Renal pelvis (tissue), 1 donor: ENCODE measurements at regions not wholly inside any gene's neighbourhood (a gene's known extent, or its start where the extent isn't known, plus 50 kb on each side); places are given as distances from the start of the nearest gene placed in this dataset.
A peak's percentile ranks its signal among the peaks of the same experiment; 100 is the strongest.

ENCODE experiments used
- DNase-seq: peaks from one replicate; pipeline ENCODE4 v3.0.0-alpha.2; 2013

DNA sequence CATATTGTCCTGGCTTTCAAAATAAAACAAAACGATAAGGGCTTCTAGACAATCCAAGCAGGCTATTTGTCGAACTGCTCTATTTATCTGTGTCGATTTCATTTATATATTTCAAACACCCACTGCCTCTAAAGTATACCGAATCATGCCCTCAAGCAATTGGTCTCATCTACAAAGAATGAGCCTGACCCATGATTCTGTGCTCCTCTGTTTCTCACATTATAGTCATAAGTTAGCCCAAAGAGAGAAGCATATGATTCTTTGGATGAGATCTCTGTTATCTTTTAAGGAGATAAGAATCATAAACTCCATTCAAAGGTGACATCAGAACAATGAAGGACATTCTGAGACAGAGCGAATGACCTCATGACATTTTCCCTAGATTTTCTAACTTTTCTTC is 191.1 kb downstream of the MAP2K6 start:
- no peak for DNase-seq

DNA sequence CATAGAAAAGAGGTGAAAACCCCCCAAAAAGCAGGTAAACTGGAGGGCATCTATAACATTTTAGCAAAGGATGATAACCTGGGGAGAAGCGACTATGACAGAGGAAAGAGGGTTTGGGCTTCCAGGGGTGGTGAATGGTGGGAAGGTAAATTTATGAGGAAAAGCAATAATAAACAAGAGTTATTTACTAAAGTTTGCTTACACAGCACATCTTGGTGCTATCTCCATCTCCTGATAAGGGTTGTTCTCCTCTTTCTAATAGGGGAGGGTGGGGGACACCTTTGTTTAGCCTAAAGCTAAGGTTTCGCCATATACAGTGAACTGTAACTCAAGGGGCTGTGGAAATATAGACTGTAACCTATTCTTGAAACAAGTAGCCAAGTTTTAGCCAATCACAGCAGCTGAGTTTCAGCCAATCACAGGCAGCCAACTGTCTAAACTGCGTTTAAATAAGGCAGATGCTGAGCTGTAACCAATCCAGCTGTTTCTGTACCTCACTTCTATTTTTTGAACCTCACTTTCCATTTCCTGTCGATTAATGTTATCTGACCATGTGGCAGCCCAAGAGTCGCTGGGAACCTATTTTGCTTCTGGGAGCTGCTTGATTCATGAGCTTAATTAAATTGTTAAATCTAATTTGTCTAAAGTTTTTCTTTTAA is 191.8 kb downstream of the MAP2K6 start:
- DNase-seq = no peak

DNA sequence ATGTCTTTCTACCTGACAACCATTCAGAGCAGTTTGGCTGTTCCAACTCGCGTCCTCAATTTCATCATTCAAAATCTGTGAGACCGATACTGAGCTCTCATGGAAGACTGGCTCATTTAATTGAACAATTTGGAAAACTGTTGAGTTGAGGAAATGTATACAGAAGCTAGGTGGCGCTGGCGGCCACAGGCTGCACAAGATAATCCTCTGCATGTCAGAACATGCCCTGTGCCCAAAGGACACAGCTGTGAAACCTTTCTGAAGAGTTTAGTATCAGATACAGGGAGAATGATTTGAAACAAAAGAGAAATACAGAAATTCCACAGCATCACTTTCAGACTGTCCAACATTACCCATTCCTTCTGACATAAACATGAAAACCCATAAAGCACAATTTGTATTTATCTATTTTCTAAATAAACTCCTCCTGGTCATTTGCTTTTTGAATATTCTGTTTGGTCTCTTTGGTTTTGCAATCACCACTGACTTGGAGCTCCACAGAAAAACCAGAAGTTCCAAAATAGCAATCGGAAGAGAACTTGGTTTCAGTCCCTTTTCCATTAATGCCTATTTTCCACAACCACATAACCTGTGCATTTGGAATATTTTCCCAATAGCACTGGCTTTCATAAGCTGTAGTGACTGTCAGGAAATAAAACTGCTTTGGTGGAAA is 192.8 kb downstream of the MAP2K6 start:
- DNase-seq = peak; percentile 42

DNA sequence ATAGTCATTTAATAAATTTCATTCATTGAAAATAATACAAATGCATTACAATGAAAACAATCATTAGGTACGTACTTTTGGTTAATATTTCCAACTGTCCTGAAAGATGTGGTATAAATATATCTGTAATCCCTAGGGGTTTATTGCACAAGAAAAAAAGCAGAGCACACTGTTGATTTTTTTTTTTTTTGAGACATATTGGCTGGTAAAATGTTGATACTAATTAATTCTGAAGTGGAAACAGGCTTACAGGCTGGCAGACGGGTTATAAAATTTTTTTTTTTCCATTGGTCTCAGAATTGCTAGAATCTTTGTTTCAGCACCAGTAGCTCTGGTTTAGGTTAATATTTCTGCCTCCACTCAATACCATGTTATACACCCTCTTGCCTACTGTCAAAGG is 193.6 kb downstream of the MAP2K6 start:
- no peak for DNase-seq

DNA sequence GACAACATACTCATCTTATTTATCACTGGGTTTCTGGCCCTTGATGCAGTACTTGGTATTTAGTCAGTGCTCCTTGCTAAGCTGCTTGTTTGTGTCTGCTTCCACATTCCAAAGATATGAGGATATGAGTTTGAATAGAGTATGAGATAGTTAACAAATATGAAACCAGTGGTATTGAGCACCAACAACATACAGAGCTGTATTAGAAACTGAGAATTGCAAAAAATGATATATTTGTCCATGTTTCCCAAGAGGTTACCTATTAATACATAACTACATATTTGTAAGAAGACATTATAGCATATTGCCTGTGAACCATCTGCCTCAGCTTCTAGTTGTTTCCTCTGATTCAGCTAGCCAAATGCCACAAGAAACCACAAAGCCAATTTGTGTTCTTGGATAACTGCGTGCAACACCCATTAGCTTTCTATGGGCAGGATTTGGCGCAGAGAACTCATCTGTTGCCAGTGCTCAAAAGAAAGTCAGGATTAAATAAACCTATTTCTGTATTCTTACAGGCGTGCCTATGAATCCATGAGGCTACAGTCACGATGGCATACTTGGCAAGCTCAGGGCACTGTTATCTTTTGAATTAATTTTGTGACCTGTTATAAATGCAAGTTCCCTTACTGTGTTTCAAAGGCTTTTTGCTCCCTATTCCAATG is 194.4 kb downstream of the MAP2K6 start:
- no peak for DNase-seq

DNA sequence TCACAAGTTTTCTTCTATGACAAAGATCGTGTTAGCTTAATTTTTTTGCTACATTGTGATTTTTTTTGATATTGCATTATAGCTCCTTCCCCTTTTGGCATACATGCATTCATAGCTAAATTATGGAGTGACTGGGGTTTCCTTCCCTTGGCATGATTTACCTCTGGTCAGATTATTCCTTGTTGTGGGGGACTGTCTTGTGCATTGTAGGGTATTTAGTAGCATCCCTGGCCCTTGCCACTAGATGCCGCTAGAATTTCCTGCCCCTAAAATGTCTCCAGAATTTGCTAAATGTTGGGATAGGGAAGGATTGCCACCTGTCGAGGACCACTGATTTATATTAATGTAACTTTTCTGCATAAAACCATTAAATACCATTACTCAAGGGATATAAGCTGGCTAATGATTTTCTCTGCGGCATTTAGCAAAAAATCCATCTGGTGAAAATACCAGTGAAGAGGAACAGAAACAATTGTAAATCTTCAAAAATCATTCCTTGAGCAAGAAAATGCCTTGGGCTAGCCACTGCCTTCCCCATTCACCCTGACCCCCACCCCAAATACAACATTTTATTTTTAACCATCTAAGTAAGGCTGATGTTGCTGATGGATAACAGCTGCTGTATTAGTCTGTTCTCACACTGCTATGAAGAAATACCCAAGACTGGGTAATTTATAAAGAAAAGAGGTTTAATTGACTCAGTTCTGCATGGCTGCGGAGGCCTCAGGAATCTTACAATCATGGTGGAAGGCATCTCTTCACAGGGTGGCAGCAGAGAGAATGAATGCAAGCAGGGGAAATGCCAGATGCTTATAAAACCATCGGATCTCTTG is 195.2 kb downstream of the MAP2K6 start:
- DNase-seq = no peak

DNA sequence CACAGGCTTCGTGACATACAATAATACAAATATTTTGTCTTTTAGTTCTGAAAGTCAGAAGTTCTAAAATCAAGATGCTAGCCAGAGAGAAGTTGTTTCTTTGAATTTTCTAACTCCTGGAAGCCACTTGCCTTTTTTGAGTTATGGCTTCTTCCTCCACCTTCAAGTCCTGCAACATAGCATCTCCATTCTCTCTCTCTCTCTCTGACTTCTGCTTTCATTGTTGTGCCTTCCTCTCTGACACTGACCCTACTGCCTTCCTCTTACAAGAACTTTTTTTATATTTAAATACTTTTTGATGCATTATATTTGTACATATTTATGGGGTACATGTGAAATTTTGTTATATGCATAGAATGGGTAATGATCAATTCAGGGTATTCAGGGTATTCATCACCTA is 205.9 kb downstream of the MAP2K6 start:
- no peak for DNase-seq

DNA sequence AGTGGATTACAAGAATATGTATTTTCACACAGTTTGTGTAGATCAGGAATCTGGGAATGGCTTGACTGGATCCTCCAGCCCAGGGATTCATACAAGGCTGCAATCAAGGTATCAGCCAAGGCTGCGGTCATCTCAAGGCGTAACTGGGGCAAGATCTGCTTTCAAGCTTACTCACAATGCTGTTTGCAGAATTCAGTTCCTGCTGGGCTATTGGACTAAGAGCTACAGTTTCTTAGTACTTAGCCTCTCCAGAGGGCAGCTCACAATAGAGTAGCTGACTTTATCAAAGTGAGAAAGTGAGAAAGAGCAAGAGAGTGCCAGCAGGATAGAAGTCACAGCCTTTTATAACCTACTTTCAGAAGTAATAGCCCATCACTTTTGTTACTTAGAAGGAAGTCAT is 211.0 kb downstream of the MAP2K6 start:
- DNase-seq = no peak

DNA sequence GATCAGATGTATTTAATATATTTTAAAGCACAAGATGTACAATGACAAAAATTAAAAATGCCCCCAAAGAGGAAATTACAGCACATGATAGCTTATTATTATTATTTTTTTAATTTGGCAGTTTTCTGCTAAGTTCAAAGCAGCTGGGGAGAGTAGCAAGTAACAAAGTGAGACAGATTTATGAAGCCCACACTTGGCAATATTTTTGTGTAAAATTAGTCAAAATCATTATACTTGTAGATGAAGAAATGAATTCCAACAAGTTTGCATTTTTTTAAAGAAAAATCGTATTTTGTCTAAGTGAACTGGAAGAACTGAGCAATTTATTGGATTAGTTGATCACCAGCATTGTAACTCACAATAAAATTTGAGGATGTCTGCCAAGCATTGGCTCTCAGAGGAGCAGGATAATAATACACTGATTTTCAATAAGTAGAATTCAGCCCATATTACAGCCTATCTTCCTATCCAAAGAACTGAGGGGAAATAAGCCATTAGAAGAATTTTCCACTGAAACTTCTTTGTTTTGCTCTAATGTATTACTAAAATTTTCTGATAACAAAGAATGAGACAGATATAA is 215.6 kb downstream of the MAP2K6 start:
- DNase-seq = no peak

DNA sequence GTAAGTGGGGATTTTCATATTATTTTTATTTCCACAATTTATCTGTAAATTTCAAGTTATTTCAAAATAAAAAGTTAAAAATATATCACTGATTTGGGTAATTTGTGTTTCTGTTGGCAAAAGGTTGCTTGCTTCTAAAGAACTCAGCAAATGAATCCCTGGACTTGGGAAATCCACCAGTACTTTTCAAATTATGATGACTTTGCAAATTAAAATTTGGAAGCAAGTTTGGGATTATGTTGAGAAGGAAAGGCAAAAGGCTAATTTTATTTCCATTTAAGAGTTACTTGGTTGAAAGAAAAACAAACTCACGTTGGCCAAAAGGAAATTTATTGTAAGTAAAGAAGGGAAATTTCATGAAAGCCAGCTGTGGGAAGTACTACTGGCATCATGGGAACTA is 220.3 kb downstream of the MAP2K6 start:
- DNase-seq = no peak

DNA sequence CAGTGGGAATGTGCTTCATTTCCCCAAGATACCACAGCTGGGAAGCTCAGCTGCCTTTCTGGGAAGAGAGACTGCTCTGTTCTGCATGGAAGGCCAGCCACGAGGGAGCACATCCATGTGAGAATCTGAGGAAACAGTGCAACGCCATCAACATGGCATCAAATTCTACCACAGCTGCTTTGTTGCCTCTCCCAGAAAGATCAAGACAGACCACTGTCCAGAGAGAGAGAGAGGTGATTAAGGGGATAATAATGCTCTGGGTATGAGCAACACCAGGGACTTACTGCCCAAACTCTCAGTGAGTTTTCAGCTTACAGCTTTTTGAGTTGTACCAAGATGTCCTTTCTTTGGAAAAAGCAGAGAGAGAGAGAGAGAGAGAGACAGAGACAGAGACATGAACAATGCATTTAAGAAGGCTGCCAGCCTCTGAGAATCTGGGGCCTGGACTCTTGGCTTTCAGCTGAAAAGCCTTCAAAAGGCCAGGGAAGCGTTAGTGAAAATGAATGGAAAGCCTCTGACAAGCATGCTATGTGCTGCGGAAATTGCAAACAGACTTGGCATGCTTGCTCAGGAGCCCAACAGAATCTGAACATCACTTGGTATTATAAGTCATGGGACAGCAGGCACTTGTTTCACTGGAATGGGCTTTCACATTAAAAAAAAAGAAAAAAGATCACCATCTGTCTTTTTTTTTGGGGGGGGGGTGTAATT is 223.1 kb downstream of the MAP2K6 start:
- DNase-seq = no peak

DNA sequence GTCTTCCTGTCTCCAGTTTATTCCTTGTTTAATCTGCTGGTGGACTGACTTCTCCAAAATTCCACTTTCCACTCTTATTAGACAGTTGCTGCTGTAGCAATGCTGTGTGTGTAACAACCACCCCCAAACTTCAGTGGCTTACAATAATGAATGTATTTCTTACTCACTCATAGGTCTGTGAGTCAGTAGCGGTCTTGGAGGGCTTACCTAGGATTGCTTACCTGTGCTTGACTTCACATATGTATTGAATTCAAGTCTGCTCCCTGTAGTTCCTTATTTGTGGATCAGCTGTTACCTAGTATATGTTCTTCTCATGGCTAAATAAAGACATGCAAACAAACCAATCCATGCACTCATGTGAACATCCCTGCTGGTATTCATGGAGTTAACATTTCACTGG is 224.6 kb downstream of the MAP2K6 start:
- DNase-seq = no peak

DNA sequence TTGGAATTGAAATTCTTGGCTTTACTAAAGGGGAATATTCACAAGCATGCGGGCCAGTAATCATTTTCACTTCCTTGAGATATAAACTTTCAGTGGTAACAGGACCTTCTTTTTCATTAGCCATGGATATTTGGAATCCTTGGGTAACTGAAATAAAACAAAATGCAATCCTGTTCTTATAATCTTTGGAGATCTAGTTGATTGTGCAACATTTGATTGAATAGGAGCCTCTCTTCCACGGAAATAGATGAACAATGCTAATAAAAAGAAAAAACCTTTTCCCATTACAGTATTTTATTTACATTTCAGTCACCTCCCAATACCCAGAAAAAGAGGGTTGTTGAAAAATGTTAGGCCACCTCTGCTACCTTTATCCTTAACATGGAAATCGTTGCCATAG is 225.6 kb downstream of the MAP2K6 start:
- no peak for DNase-seq

DNA sequence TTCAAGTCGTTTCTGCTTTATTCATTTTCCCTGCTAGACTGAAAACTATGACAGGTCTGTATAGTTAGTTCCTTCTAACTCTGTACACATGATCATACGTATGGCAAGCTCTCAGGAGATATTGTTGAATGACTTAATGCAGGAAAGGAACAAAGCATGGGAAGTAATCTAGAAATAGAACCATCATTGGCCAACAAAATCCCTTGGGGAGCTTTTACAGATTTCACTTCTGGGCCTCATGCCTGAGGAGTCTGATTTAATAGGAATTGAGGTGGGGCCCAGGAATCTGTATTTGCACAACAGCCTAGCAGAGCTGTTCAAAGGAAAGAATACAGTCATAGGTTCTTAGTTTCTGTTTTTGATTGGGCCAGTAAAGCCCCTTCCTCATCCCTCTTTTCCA is 229.2 kb downstream of the MAP2K6 start:
- DNase-seq = no peak

DNA sequence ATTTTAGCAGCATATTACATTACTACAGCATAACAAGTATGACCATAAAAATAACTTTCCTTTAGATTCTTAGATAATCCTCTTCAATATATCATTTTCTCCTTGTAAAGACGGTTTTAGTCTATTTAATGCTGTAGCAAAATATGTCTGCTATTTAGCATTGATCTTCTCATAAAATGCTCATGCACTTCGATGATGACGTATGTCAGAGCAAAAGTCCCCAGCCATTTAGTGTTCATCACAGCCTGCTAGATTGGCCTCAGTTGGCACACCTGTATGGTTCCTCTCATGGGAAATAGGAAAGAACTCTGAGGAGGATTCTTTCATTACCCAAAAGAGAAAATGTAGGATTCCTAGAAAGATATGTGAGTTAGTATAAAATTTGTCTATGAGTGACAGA is 232.2 kb downstream of the MAP2K6 start:
- no peak for DNase-seq

DNA sequence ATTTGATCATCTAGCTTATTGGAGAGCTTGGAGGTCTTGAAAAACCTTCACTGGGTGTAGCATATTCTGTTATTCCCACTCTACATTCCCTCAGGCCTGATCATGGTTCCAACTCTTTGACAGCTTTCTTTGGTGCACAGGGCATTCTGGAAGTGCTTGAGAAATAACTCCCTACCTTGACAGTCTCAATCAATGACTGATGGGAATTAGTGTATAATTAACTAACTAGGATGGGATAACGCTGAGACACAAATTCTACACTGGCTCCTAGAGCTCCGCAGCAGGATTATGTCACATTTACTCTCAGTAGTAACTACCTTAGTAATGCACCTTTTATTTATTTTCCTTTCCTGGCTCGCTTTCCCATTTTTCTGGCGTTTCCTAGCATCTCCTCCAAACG is 236.4 kb downstream of the MAP2K6 start:
- DNase-seq = no peak

DNA sequence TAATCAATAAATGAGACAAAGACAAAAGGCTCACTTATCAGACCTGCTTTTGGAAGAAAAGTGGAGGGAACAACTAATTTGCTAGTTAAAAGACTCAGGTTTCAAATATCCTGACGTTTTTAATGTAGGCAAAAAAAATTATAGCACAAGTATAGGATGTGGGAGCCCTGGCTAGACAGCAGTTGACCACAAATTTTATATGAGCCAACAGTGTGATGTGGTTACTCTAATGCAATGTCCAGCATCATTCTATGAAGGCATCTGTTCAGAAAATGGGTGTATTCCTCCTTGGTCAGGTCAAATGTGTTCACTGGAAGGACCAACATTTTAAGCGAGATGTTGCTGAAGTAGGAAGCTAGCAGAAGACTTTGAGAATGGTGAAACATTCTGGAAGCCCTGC is 237.4 kb downstream of the MAP2K6 start:
- no peak for DNase-seq

DNA sequence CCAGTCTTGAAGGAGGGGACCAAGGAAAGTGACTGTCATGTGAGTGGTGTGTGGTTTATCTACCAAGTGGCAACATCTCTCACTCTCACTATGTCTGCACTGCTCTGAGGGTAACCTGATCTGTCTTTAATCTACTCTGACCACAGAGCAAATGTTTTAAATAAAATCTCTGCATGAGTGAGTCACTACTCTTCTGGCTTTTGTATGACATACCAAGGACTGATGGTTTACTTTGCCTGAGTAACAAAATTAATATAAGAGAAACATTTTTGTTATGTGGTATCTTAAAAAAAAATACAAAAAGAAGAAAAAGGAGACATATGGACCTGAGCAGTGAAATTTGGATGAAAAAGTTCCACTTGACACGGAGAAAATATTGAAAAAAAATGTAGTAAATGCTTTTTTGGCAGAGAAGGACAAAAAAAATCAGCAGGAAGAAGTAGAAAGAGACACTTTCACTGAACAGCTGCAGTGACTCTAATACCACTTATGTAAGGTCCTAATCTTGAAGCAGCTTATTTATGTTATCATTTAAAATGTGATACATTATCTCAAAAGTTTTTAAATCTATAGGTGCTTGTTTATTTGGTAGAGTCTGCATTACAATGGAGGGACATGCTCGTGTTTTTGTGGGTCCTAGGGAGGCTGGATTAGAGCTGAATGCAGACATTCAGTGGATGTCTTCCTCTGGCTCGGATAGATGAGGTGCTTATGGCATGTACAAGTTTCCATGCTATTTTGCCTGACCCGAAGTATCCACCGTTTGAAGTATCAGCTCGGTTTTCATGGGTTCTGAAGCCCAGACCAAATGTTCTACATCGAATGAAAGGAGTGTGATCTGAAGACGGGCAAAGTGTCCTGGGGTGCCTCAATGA is 240.7 kb downstream of the MAP2K6 start:
- DNase-seq = peak; percentile 16

DNA sequence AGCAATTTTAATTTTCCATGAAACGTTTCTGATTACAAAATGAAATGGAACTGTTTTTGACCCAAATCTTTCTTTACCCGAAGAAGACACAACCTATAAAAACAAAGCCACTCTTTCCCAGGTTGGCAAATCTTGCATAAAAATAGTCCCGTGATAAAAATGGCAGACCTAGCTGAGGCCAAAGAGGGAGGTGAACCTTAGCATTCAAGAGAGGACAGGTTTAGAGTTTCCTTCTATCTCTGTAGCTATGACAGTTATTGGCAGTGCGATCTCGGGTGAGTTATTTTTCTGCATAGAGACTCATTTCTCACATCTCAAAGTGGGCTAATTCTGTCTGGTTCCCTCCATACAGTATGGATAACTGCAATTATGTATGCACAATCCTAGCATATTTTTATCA is 241.4 kb downstream of the MAP2K6 start:
- DNase-seq = no peak

DNA sequence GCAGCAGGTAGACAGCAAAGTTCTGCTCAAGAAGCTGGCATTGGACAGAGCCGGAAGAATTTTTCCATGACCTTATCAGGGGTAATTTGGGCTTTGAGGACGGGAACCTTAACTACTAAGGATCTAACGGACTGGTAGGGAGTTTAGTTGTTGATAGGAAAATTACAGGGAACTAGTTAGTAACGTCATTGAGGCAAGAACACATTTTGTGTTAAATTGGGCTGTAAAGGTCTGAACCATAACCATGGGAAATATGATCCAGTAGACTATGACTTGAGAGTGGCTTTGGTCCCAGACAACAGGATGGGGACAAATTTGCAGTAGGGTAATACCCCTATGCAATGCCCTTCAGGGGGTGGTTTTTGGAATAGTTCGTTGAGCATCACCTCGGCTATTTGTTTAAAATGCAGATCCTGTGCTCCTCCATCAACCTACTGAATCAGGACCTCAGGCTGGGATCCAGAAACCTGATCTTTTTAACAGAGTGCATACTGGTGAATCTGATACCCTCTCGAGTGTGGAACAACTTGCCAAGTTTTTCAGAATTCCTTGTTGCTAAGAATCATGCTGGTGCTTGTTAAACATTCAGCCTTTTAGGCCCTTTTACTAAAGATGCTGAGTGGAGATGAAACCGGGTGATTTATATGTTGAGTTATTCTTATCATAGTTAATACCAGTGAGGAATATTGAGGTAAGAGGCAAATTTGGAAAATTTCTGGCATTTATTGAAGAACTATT is 255.1 kb downstream of the MAP2K6 start:
- DNase-seq = no peak
